Cardiac muscle cell (in vitro differentiated cells and primary cell): ENCODE measurements at regions not wholly inside any gene's neighbourhood (a gene's known extent, or its start where the extent isn't known, plus 50 kb on each side); places are given as distances from the start of the nearest gene placed in this dataset.

Experiments used
- DNase-seq, 2 donors: peaks; one replicate each; pipeline versions ENCODE4 v3.0.0 to v3.0.0-alpha.2; 2010 to 2017; ENCODE audit warnings: low read depth in 1 of 2, low spot score in 1 of 2
- H3K27ac ChIP-seq: fragments of 200-600 bp; sonication (generic); 2 replicates; pipeline ENCODE4 v1.5.1; 2016
- H3K27me3 ChIP-seq: fragments of 200-600 bp; sonication (generic); 2 replicates; pipeline ENCODE4 v1.6.0; 2016; ENCODE audit warnings: control low read depth
- H3K36me3 ChIP-seq: fragments of 200-600 bp; sonication (generic); 2 replicates; pipeline ENCODE4 v1.5.1; 2016; ENCODE audit warnings: control low read depth
- H3K4me1 ChIP-seq: fragments of 200-600 bp; sonication (generic); 2 replicates; pipeline ENCODE4 v1.8.1; 2017; ENCODE audit warnings: low read depth, mild to moderate bottlenecking, mixed run types
- H3K4me3 ChIP-seq: fragments of 200-600 bp; sonication (generic); 2 replicates; pipeline ENCODE4 v1.5.1; 2016; ENCODE audit warnings: mild to moderate bottlenecking
- H3K9me3 ChIP-seq: fragments of 200-600 bp; sonication (generic); 2 replicates; pipeline ENCODE4 v1.5.1; 2017; ENCODE audit warnings: low read depth, mild to moderate bottlenecking, control low read depth
- CTCF ChIP-seq: IDR thresholded peaks from 2 replicates; pipeline ENCODE4 v1.5.1; 2012; ENCODE audit warnings: low read depth, mild to moderate bottlenecking, low read length

GRCh38 chr6:48423640-48424365, 312.8 kb upstream of the PTCHD4 start:
- no peaks in the 10 kb centered on the region for H3K27me3 ChIP-seq
- no peak overlapping the region for H3K27ac ChIP-seq
- no peaks in the 10 kb centered on the region for H3K9me3 ChIP-seq
- H3K4me3 ChIP-seq, result no peak overlapping the region
- DNase-seq, result peak in 1 of 2 donors; percentile 32
- no peaks in the 10 kb centered on the region for H3K4me1 ChIP-seq
- no peak for TF ChIP-seq CTCF
- H3K36me3 ChIP-seq, result no peaks in the 10 kb centered on the region

GRCh38 chr6:48419992-48420391, 309.0 kb upstream of the PTCHD4 start:
- no peaks in the 10 kb centered on the region for H3K27me3 ChIP-seq

GRCh38 chr6:48417927-48418326, 306.9 kb upstream of the PTCHD4 start:
- H3K4me3 ChIP-seq, result no peak overlapping the region
- H3K4me1 ChIP-seq, result no peaks in the 10 kb centered on the region
- no peaks in the 10 kb centered on the region for H3K27me3 ChIP-seq
- no peak overlapping the region for H3K27ac ChIP-seq
- H3K9me3 ChIP-seq, result no peaks in the 10 kb centered on the region
- no peaks in the 10 kb centered on the region for H3K36me3 ChIP-seq
- TF ChIP-seq CTCF, result no peak
- DNase-seq, result no peak

More at GRCh38 chr6:48419992-48420391, 309.0 kb upstream of the PTCHD4 start:
- Histone ChIP-seq H3K27ac (no peak overlapping the region), H3K9me3 (no peaks in the 10 kb centered on the region), H3K36me3 (no peaks in the 10 kb centered on the region), H3K4me3 (no peak overlapping the region), H3K4me1 (no peaks in the 10 kb centered on the region)
- no peak for DNase-seq
- TF ChIP-seq CTCF, result no peak

GRCh38 chr6:48412656-48413055, 301.7 kb upstream of the PTCHD4 start:
- no peaks in the 10 kb centered on the region for H3K9me3 ChIP-seq
- H3K4me3 ChIP-seq, result no peak overlapping the region
- no peaks in the 10 kb centered on the region for H3K4me1 ChIP-seq
- TF ChIP-seq CTCF, result no peak
- no peaks in the 10 kb centered on the region for H3K36me3 ChIP-seq
- no peaks in the 10 kb centered on the region for H3K27me3 ChIP-seq
- DNase-seq, result no peak
- H3K27ac ChIP-seq, result no peak overlapping the region

- no peak for DNase-seq
- no peaks in the 10 kb centered on the region for H3K4me1 ChIP-seq
- peaks cover 3% of the 10 kb centered on the region for H3K9me3 ChIP-seq
- H3K27ac ChIP-seq, result no peak overlapping the region
- no peak for TF ChIP-seq CTCF
- no peak overlapping the region for H3K4me3 ChIP-seq
- no peaks in the 10 kb centered on the region for H3K36me3 ChIP-seq
- no peaks in the 10 kb centered on the region for H3K27me3 ChIP-seq
These were observed 293.9 kb upstream of the PTCHD4 start for GRCh38 chr6:48404927-48405326.
